Nephron progenitor cell (in vitro differentiated cells): ENCODE measurements at regions not wholly inside any gene's neighbourhood (a gene's known extent, or its start where the extent isn't known, plus 50 kb on each side); places are given as distances from the start of the nearest gene placed in this dataset.

Experiments
- DNase-seq: peaks from one replicate; pipeline ENCODE4 v3.0.0; 2021
- H3K27ac Mint-ChIP-seq: 2 replicates; pipeline ENCODE4 v1.8.0; 2021; ENCODE audit warnings: mild to moderate bottlenecking, moderate library complexity, mixed read lengths
- H3K27me3 Mint-ChIP-seq: 2 replicates; pipeline ENCODE4 v1.8.0; 2021; ENCODE audit warnings: mild to moderate bottlenecking, low read depth, mixed read lengths; ENCODE audit not compliant: poor library complexity
- H3K36me3 Mint-ChIP-seq: 2 replicates; pipeline ENCODE4 v1.8.0; 2021; ENCODE audit warnings: low read depth, mixed read lengths
- H3K4me1 Mint-ChIP-seq: 2 replicates; pipeline ENCODE4 v1.8.0; 2021; ENCODE audit warnings: mixed read lengths
- H3K4me3 Mint-ChIP-seq: 2 replicates; pipeline ENCODE4 v1.8.0; 2021; ENCODE audit warnings: mild to moderate bottlenecking, moderate library complexity, mixed read lengths
- H3K9me3 Mint-ChIP-seq: 2 replicates; pipeline ENCODE4 v1.8.0; 2021; ENCODE audit warnings: mild to moderate bottlenecking, moderate library complexity, mixed read lengths
- TF ChIP-seq, protein P1 (sequence below): fragments of 200-600 bp; sonication (generic); IDR thresholded peaks from 2 replicates; pipeline ENCODE4 v1.5.0; 2021; ENCODE audit warnings: antibody characterized with exemption

DNA sequence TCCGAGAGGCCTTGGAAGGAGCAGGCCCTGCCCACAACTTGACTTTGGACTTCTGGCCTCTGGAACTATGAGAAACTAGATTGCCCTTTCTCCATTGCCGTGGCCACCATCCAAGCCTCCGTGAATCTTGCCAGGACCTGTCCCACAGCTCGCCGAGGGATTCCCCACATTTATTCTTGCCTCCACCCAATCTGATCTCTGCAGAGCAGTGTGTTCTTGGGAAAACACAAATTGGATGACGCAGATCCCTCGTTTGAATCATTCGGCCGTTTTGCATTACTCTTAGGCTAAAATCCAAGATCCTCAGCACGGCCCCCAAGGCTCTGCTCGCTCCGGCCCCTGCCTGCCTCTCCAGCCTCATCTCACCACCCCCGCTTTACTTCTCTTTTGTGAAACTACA, 364.2 kb downstream of the ZNF516 start:
- Mint-ChIP-seq H3K9me3 (peaks cover 26% of the 10 kb centered on the region), H3K27ac (no peak overlapping the region), H3K4me1 (peaks cover 3% of the 10 kb centered on the region), H3K4me3 (no peak overlapping the region), H3K36me3 (peaks cover 10% of the 10 kb centered on the region), H3K27me3 (peaks cover 17% of the 10 kb centered on the region)
- TF ChIP-seq, protein P1, sequence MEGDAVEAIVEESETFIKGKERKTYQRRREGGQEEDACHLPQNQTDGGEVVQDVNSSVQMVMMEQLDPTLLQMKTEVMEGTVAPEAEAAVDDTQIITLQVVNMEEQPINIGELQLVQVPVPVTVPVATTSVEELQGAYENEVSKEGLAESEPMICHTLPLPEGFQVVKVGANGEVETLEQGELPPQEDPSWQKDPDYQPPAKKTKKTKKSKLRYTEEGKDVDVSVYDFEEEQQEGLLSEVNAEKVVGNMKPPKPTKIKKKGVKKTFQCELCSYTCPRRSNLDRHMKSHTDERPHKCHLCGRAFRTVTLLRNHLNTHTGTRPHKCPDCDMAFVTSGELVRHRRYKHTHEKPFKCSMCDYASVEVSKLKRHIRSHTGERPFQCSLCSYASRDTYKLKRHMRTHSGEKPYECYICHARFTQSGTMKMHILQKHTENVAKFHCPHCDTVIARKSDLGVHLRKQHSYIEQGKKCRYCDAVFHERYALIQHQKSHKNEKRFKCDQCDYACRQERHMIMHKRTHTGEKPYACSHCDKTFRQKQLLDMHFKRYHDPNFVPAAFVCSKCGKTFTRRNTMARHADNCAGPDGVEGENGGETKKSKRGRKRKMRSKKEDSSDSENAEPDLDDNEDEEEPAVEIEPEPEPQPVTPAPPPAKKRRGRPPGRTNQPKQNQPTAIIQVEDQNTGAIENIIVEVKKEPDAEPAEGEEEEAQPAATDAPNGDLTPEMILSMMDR = no peak
- DNase-seq = no peak

DNA sequence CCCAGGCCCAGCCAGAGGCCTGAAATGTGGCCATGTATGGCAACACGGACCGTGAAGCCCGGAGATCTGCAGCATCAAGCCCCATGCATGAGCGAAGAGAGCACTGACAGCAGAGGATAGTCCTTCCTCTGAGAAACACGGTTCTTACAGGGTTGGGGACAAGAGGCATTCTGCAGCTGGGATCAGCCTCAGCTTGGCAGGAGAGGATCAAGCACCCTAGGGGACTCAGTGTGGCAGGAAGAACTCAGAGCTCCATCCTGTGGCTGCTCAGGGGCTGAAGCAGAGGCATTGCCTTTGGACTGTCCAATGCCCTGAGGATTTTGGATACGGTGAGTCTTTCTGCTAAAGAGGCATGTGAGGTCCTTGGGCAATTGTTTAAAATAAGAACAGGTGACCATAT, 368.7 kb downstream of the ZNF516 start:
- Mint-ChIP-seq H3K36me3 (no peaks in the 10 kb centered on the region), H3K27me3 (peaks cover 10% of the 10 kb centered on the region), H3K4me3 (no peak overlapping the region), H3K4me1 (peaks cover 3% of the 10 kb centered on the region), H3K9me3 (peaks cover 3% of the 10 kb centered on the region), H3K27ac (no peak overlapping the region)
- DNase-seq = peak; percentile 21
- TF ChIP-seq, protein P1 = no peak

DNA sequence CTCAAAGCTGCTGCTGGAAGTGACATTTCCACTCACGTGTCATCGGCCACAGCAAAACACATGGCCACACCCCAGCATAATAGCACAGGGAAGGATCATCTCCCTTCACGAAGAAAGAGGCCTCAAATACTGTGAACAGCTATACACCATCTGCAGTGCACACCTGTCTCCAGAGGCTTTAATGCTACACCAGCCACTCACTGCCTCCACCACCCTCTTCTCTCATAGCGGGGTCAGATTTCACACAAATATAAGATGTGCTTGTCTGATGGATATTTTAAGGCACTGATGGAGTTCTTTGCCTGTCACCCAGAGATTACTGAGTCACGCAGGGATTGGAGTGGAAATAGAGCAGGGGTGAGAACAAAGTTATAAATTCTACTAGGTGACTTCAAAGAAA, 374.0 kb downstream of the ZNF516 start:
- TF ChIP-seq, protein P1 = no peak

DNA sequence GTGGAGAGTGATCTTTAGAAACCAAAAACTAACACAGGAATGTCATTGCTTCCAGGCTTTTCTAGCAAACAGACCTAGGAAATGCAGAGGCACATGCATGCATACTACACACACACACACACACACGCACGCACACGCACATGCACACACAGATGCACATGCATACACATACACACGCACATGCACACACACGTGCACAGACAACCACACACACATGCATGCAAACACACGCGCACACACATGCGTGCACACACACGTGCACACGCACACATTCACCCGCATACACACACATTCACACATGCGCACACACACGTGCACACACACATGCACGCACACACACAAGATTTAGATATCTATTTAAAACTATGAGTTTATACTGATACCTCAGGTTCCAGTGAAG, 379.5 kb downstream of the ZNF516 start:
- no peaks in the 10 kb centered on the region for H3K36me3 Mint-ChIP-seq
- peaks cover 17% of the 10 kb centered on the region for H3K9me3 Mint-ChIP-seq
- peaks cover 7% of the 10 kb centered on the region for H3K27me3 Mint-ChIP-seq
- TF ChIP-seq, protein P1 = no peak
- H3K4me3 Mint-ChIP-seq = no peak overlapping the region
- H3K4me1 Mint-ChIP-seq = no peaks in the 10 kb centered on the region
- DNase-seq = no peak
- H3K27ac Mint-ChIP-seq = no peak overlapping the region

More for the DNA sequence above, 374.0 kb downstream of the ZNF516 start:
- peaks cover 5% of the 10 kb centered on the region for H3K27me3 Mint-ChIP-seq
- DNase-seq = no peak
- H3K27ac Mint-ChIP-seq = no peak overlapping the region
- no peaks in the 10 kb centered on the region for H3K9me3 Mint-ChIP-seq
- no peaks in the 10 kb centered on the region for H3K4me1 Mint-ChIP-seq
- no peaks in the 10 kb centered on the region for H3K36me3 Mint-ChIP-seq
- no peak overlapping the region for H3K4me3 Mint-ChIP-seq

DNA sequence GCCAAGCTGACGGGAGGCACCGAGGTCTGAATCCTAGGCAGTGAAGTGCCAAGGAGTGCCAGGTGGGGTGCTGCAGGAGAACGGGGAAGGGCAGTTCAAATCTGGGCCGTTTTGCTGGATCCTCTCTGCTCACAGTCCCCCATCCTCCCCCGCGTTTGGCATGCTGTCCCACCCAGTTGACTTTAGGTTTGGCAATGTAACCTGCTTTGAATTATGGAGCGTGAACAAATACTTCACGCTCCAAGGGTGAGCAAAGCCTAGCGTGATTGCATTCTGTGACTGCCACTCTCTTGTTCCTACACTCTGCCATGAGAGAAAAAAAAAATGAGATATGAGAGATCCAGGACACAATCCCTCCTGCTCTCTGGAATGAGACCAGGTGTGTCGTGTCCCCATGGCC, 381.9 kb downstream of the ZNF516 start:
- Mint-ChIP-seq H3K27ac (no peak overlapping the region), H3K4me3 (no peak overlapping the region), H3K36me3 (no peaks in the 10 kb centered on the region), H3K4me1 (no peaks in the 10 kb centered on the region), H3K27me3 (peaks cover 9% of the 10 kb centered on the region), H3K9me3 (peaks cover 35% of the 10 kb centered on the region)
- DNase-seq = no peak
- TF ChIP-seq, protein P1 = no peak

DNA sequence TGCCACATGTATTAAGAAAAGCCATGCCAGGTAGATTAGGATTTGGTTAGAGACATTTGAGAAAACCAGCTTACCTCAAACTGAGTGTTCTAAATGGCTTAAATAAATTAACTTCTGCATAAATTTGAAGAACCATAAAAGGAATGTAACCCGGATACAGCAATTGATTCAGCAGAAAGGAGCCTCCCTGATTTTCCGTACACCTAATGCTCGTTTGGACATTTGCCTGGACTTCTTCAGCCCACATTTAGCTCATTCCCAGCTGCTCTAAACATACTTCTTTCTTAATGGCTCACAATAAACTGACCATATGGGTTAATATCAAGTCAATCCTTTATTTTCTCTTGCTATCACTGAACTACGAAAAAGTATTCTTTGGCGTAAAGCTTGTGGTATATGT, 392.4 kb downstream of the ZNF516 start:
- no peak for DNase-seq
- TF ChIP-seq, protein P1 = no peak
- Mint-ChIP-seq H3K4me1 (peaks cover 13% of the 10 kb centered on the region), H3K36me3 (no peaks in the 10 kb centered on the region), H3K9me3 (peaks cover 40% of the 10 kb centered on the region), H3K4me3 (no peak overlapping the region), H3K27ac (no peak overlapping the region), H3K27me3 (peaks cover 9% of the 10 kb centered on the region)
